B cell (primary cell): ENCODE measurements at regions not wholly inside any gene's neighbourhood (a gene's known extent, or its start where the extent isn't known, plus 50 kb on each side); places are given as distances from the start of the nearest gene placed in this dataset.

Experiments used
- ATAC-seq: fragments of 200-7000 bp; cut with Tn5 transposase; one replicate; pipeline ENCODE4 v1.10.0; 2021; ENCODE audit warnings: low read depth, mild to moderate bottlenecking, moderate number of reproducible peaks, moderate library complexity
- CTCF ChIA-PET: fragments of 350-600 bp; sonication (Branson Sonifier 250); formaldehyde crosslinking; loops from one replicate; lab custom pipeline; 2021; ENCODE audit warnings: antibody characterized with exemption, inconsistent platforms; lab: Charles Lee
- POLR2A ChIA-PET: fragments of 350-600 bp; sonication (Branson Sonifier 250); formaldehyde crosslinking; loops from one replicate; lab custom pipeline; 2021; ENCODE audit warnings: antibody characterized with exemption; lab: Charles Lee
- DNase-seq: peaks from one replicate; pipeline ENCODE4 v3.0.0; 2013
- H2AFZ ChIP-seq: 2 replicates; pipeline ENCODE4 v1.6.1; 2012; ENCODE audit warnings: mild to moderate bottlenecking, low read depth, low read length; ENCODE audit not compliant: insufficient read depth, poor library complexity, severe bottlenecking
- H3K27ac ChIP-seq, 2 donors: 1 replicate in 1 of 2; 2 replicates in 1 of 2; pipeline ENCODE4 v1.5.1; 2012 to 2013; ENCODE audit warnings: low read length in 2 of 2, mild to moderate bottlenecking in 2 of 2, moderate library complexity in 1 of 2
- H3K27me3 ChIP-seq, 4 experiments: fragments of 200-600 bp in 1 of 4; sonication (generic) in 1 of 4; replicated peaks in 1 of 4; 1 replicate in 2 of 4; 2 replicates in 2 of 4; pipeline versions ENCODE4 v1.6.1 to v1.7.0; 2013 to 2016; ENCODE audit warnings: low read length in 3 of 4, mild to moderate bottlenecking in 2 of 4, mixed read lengths in 1 of 4, moderate library complexity in 1 of 4; ENCODE audit not compliant: insufficient read depth in 4 of 4, control insufficient read depth in 3 of 4; ENCODE audit errors: control extremely low read depth in 1 of 4
- H3K36me3 ChIP-seq, 2 experiments: replicated peaks in 1 of 2; 1 replicate in 1 of 2; 2 replicates in 1 of 2; pipeline versions ENCODE4 v1.6.1 to v1.7.1; 2013; ENCODE audit warnings: low read length in 1 of 2; ENCODE audit not compliant: insufficient read depth in 2 of 2, control insufficient read depth in 1 of 2; ENCODE audit errors: control extremely low read depth in 1 of 2, extremely low read depth in 1 of 2
- H3K4me1 ChIP-seq, 2 donors: fragments of 200-600 bp in 1 of 2; sonication (generic) in 1 of 2; 1 replicate in 1 of 2; 2 replicates in 1 of 2; pipeline versions ENCODE4 v1.5.1 to v1.6.1; 2013 to 2017; ENCODE audit warnings: low read length in 2 of 2; ENCODE audit not compliant: control insufficient read depth in 2 of 2, insufficient read depth in 2 of 2
- H3K4me2 ChIP-seq: replicated peaks from 2 replicates; pipeline ENCODE3; 2012; ENCODE audit warnings: mild to moderate bottlenecking, low read depth, low read length; ENCODE audit not compliant: poor library complexity, severe bottlenecking
- H3K4me3 ChIP-seq, 5 experiments: fragments of 200-600 bp in 1 of 5; sonication (generic) in 1 of 5; 1 replicate in 3 of 5; 2 replicates in 2 of 5; pipeline versions ENCODE4 v1.5.1 to v1.7.0; 2011 to 2016; ENCODE audit warnings: low read length in 4 of 5, mild to moderate bottlenecking in 4 of 5, low read depth in 2 of 5, control low read depth in 1 of 5, moderate library complexity in 1 of 5; ENCODE audit not compliant: insufficient read depth in 1 of 5; ENCODE audit errors: control extremely low read depth in 1 of 5, extremely low read depth in 1 of 5
- H3K79me2 ChIP-seq: fragments of 200-600 bp; sonication (generic); one replicate; pipeline ENCODE4 v1.6.0; 2016; ENCODE audit warnings: low read length; ENCODE audit not compliant: control insufficient read depth, insufficient read depth
- H3K9ac ChIP-seq: fragments of 200-600 bp; sonication (generic); 2 replicates; pipeline ENCODE4 v1.6.1; 2017; ENCODE audit warnings: mild to moderate bottlenecking, low read length, moderate library complexity
- H3K9me3 ChIP-seq, 3 donors: one replicate each; pipeline versions ENCODE4 v1.6.1 to v1.7.1; 2013; ENCODE audit warnings: low read length in 2 of 3; ENCODE audit not compliant: control insufficient read depth in 2 of 3, insufficient read depth in 1 of 3; ENCODE audit errors: control extremely low read depth in 1 of 3
- H4K20me1 ChIP-seq: 2 replicates; pipeline ENCODE4 v1.6.0; 2012; ENCODE audit warnings: mild to moderate bottlenecking, low read length; ENCODE audit not compliant: insufficient read depth, control insufficient read depth, poor library complexity, severe bottlenecking
- H3K27ac Mint-ChIP-seq: one replicate; pipeline ENCODE4 v1.8.0; 2021; ENCODE audit warnings: mixed read lengths
- H3K27me3 Mint-ChIP-seq: one replicate; pipeline ENCODE4 v1.8.0; 2021; ENCODE audit warnings: mixed read lengths
- H3K4me1 Mint-ChIP-seq: one replicate; pipeline ENCODE4 v1.8.0; 2021; ENCODE audit warnings: mixed read lengths
- H3K4me3 Mint-ChIP-seq: one replicate; pipeline ENCODE4 v1.8.0; 2021; ENCODE audit warnings: mixed read lengths
- H3K9me3 Mint-ChIP-seq: one replicate; pipeline ENCODE4 v1.8.0; 2022; ENCODE audit warnings: mixed read lengths; ENCODE audit not compliant: insufficient read depth
- EZH2 ChIP-seq: IDR thresholded peaks from 2 replicates; pipeline ENCODE4 v1.6.1; 2012; ENCODE audit warnings: borderline replicate concordance, low read depth, mild to moderate bottlenecking, moderate library complexity, low read length; ENCODE audit not compliant: insufficient read depth, poor library complexity, severe bottlenecking
- WGBS: methylation state at CpG from one replicate; pipeline ENCODE4 v1.1.5; 2013; ENCODE audit warnings: missing lambda C conversion rate; ENCODE audit not compliant: insufficient coverage; 5-methylcytosine and 5-hydroxymethylcytosine counted together
- intact Hi-C: fragments of 100-400 bp; cut with micrococcal nuclease; formaldehyde crosslinking; loops from one replicate; pipeline ENCODE4 v1.10.0; 2022
- TF ChIP-seq, protein P1 (sequence below): fragments of 200-600 bp; IDR thresholded peaks from one replicate; pipeline ENCODE4 v1.8.0; 2022; ENCODE audit warnings: antibody characterized with exemption, mild to moderate bottlenecking

DNA sequence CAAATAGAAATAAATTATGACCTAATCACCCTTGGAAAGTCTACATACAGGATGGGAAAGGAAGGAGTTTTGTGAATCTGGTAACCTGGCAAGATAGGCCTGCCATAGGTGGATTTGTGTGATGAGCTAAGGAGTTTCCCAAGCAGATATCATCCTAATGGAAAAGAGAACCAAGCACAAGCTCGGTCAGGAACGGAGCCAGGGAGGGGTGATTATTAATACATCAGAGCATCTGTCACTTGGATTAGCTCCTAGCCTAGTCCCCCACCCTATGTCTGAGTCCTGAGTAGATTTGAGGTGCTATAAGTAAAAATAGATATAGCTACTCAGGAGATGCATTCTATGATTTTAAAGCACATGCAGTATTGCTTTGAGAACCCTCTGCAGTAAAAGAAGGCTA is 57.3 kb upstream of the SMARCA2 start:
- H3K4me3 Mint-ChIP-seq = no peak overlapping the region
- CTCF ChIA-PET = interaction anchor here (1.1 kb wide), 1 partner anchor 9 kb away, joined by 4 read pairs; no protein-coding TSS in a partner anchor
- H3K27ac Mint-ChIP-seq = no peak overlapping the region
- intact Hi-C loops = no loop called here
- no peaks in the 10 kb centered on the region for H3K9me3 Mint-ChIP-seq
- no peaks in the 10 kb centered on the region for H4K20me1 ChIP-seq
- no CpG with 5 or more reads among the region's 2 CpGs for WGBS
- no peak for DNase-seq
- H3K4me3 ChIP-seq = no peak overlapping the region
- H2AFZ ChIP-seq = no peak overlapping the region
- no peak for ATAC-seq
- no peaks in the 10 kb centered on the region for H3K4me1 ChIP-seq
- H3K4me1 Mint-ChIP-seq = no peaks in the 10 kb centered on the region
- POLR2A ChIA-PET = no interaction called here
- H3K79me2 ChIP-seq = no peaks in the 10 kb centered on the region
- TF ChIP-seq, protein P1, sequence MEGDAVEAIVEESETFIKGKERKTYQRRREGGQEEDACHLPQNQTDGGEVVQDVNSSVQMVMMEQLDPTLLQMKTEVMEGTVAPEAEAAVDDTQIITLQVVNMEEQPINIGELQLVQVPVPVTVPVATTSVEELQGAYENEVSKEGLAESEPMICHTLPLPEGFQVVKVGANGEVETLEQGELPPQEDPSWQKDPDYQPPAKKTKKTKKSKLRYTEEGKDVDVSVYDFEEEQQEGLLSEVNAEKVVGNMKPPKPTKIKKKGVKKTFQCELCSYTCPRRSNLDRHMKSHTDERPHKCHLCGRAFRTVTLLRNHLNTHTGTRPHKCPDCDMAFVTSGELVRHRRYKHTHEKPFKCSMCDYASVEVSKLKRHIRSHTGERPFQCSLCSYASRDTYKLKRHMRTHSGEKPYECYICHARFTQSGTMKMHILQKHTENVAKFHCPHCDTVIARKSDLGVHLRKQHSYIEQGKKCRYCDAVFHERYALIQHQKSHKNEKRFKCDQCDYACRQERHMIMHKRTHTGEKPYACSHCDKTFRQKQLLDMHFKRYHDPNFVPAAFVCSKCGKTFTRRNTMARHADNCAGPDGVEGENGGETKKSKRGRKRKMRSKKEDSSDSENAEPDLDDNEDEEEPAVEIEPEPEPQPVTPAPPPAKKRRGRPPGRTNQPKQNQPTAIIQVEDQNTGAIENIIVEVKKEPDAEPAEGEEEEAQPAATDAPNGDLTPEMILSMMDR = no peak
- TF ChIP-seq EZH2 = no peak
- no peak overlapping the region for H3K27ac ChIP-seq
- H3K4me2 ChIP-seq = no peak overlapping the region
- no peaks in the 10 kb centered on the region for H3K36me3 ChIP-seq
- no peaks in the 10 kb centered on the region for H3K9me3 ChIP-seq
- peaks cover 7% of the 10 kb centered on the region for H3K27me3 Mint-ChIP-seq
- H3K9ac ChIP-seq = no peak overlapping the region
- no peaks in the 10 kb centered on the region for H3K27me3 ChIP-seq

DNA sequence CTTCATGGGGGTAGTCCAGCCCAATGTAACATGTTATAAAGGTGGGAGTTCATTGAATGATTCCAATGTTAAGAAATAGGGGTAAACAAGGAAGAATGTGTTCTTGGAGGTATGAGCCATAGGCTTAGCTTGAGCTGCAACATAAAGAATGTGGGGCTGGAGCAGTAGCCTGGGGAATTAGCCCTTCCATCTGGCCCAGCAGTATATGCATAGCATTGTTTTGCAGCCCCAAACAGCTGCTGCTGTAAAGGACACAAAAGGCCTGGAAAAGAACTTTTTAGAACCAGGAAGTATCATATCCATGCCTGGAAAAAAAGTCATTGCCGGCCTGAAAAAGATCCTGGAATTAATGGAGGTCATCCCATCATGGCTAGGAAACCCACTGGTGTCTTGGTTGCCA is 55.8 kb upstream of the SMARCA2 start:
- no peaks in the 10 kb centered on the region for H3K4me1 ChIP-seq
- no peaks in the 10 kb centered on the region for H3K9me3 ChIP-seq
- no peaks in the 10 kb centered on the region for H3K36me3 ChIP-seq
- H3K4me1 Mint-ChIP-seq = no peaks in the 10 kb centered on the region
- TF ChIP-seq, protein P1 = no peak
- TF ChIP-seq EZH2 = no peak
- ChIA-PET CTCF (interaction anchor here (0.7 kb wide), 1 partner anchor 251 kb away, joined by 3 read pairs; no protein-coding TSS in a partner anchor), POLR2A (no interaction called here)
- H3K9ac ChIP-seq = no peak overlapping the region
- no peaks in the 10 kb centered on the region for H3K9me3 Mint-ChIP-seq
- H3K27ac ChIP-seq = no peak overlapping the region
- DNase-seq = no peak
- ATAC-seq = no peak
- H4K20me1 ChIP-seq = no peaks in the 10 kb centered on the region
- no peak overlapping the region for H3K4me3 ChIP-seq
- H3K27ac Mint-ChIP-seq = no peak overlapping the region
- intact Hi-C loops = no loop called here
- no peak overlapping the region for H3K4me2 ChIP-seq
- H2AFZ ChIP-seq = no peak overlapping the region
- no peak overlapping the region for H3K4me3 Mint-ChIP-seq
- H3K27me3 ChIP-seq = no peaks in the 10 kb centered on the region
- H3K27me3 Mint-ChIP-seq = peaks cover 10% of the 10 kb centered on the region
- 88% methylated on average over 1 of the region's 1 CpG for WGBS
- H3K79me2 ChIP-seq = no peaks in the 10 kb centered on the region
